ENCODE measurements at regions not wholly inside any gene's neighbourhood (a gene's known extent, or its start where the extent isn't known, plus 50 kb on each side); places are given as distances from the start of the nearest gene placed in this dataset.
A peak's percentile ranks its signal among the peaks of the same experiment; 100 is the strongest.

- DNase-seq = peak; percentile 33
These were observed 268.5 kb downstream of the RPS24 start for GRCh38 chr10:78301891-78302738.

DNA sequence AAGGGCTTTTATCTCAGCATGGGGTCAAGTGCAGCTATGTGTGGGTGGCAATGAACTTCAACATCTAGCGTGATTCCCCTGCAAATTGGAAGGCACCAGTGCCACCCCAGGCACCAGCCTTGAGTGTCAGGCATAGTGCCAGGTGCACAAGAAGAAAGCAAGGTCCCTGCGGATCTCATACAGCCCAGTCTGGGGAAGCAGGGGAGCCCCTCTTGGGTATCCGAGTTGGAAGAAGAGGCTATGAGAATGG is 269.0 kb downstream of the RPS24 start:
- no peak for DNase-seq

DNA sequence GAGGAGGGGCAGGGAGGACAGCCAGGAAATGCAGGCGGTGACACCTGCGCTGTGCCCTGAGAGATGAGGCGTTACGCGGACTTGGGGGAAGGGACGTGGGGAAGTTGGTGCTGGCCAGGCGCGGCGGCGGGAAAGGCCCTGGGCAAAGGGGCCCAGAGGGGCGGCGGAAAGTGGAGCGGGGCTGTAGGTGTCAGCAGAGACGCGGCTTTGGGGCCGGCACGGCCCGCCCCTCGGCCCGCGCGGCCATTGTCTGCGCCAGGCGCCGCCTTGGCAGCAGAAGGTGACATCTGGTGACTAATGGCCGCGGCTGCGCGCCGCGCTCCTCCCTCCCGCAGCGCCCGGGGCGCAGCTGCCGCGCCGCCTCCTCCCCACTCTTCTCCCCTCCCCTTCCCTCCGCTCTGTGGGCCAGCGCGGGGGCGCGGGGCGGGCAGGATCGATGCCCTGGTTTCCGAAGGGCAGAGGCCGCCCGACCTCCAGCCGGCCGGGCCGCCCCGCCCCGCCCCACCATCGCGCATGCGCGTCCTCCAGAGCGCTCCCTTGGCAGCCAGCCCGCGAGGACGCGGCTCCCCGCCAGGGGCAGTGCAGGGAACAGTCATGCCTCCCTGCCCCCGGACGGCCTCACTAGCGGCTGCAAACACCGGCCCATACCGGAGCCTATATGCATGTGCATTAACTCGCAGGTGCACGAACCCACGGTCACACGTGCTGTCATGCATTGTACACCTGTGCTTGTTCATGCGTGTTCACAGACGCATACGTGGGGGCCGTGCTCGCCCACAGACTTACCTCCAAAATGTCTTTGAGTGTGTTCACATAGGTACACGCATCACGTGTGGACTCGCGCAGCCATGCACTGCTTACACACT is 269.6 kb downstream of the RPS24 start:
- DNase-seq = peak; percentile 79

DNA sequence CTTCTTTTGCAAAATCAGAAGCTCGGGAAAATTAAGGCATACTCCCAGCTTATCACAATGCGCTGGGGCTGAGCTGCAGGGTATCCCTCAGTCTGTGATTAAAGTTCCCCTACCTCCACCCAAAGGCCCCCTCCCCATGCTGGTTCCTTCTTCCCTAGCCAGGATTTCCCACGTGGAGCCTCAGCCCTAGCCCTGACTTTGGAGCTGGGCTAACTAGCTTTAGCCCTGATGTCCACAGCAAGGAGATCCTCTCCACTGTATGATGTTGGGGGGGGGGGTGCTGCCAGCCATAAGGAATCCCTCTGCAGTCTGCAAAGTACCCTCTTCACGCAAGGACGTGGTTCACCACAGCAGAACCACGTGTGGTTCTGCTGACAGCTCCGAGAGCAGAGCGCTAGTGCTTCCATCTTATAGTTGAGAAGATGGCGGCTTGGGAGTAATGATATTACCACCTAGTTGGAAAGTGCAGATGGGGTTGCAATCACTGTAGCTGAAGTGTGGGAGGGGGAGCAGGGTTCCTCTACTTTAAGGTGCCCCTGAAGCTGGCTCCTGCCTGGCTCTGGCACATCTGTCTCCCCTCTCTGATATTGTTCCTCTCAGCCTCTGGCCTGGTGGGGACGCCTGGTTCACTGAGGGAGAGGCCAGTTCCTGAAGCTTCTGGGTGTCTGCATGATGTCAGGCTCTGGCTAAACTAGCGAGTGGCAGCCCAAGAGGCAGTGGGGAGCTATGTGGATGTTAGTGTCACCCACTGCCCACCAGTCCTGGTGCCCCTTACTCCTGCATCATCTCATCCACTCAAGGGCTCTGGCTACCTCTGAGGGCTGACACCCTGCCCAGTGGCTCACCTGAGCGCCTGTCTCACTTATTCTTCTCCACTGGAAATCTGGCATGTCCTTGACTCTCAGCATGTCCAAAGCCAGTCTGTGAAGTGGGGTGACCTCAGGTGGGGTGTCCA is 270.7 kb downstream of the RPS24 start:
- DNase-seq = no peak

DNA sequence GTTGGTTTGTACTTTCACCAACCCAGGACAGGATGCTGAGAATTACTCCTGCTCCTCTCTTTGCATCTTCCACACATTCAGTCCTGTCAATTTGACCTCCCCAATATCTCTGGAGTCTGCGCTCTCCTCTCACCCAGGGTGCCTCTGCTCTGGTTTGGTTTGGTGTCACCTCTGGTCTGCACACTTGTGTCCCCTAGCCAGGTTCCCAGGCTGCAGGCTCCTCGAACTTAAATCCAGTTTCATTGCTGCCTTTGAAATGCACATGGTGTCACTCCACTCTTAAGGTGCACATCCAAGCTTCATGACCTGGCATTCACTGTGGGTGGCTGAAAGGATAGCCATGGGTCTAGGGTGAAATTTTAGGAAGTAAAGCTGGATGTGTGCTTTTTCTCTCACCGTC is 271.6 kb downstream of the RPS24 start:
- DNase-seq = no peak

DNA sequence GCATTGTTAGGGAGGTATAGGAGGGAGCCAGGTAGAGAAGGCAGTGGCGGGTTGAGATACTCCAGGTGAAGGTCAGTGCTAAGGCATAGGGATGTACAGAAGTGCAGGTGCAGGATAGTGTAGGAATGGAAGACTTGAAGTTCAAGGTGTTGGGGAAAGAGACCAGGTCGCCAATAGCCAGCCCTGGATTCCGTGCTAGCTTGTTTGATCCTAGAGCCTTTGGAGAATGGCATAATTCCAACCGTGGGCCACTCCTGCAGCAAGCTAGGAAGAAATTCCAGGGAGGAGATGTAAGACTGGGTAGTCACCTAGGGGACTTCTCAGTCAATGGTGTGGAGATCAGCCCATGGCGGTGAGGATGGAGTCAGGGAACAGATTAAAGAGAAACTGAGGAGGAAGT is 272.7 kb downstream of the RPS24 start:
- DNase-seq = no peak

GRCh38 chr10:78307576-78307975 is 273.9 kb downstream of the RPS24 start:
- DNase-seq = no peak

DNA sequence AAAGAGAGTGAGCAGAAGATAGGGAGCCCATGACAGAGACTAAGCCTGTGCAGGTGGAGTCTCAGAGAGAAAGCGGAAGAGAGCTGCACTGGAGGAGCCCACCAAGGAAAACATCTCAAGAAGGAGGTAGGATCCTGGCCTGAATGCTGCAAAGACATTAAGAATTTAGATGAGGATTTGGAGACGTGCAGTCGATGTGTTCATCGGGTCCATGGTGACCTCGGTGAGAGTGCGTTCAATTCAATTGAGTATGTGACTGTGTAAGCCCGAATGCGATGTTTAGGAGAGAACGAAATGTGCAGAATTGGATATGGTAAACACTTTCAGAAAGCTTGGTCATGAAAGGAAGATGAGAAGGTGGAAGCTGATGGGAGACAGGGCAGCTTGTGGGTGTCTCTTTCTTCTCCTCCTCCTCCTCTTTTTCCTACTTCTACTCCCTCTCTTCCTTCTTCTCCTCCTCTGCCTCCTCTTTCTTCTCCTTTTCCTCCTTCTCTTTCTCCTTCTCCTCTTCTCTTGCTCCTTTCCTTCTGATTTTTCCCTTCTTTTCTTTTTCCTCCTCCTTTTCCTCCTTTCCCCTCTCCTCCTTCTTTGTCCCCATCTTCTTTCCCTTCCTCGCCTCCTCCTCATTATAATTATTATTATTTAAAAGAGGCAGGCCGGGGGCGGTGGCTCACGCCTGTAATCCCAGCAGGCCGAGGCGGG is 276.0 kb downstream of the RPS24 start:
- DNase-seq = no peak

DNA sequence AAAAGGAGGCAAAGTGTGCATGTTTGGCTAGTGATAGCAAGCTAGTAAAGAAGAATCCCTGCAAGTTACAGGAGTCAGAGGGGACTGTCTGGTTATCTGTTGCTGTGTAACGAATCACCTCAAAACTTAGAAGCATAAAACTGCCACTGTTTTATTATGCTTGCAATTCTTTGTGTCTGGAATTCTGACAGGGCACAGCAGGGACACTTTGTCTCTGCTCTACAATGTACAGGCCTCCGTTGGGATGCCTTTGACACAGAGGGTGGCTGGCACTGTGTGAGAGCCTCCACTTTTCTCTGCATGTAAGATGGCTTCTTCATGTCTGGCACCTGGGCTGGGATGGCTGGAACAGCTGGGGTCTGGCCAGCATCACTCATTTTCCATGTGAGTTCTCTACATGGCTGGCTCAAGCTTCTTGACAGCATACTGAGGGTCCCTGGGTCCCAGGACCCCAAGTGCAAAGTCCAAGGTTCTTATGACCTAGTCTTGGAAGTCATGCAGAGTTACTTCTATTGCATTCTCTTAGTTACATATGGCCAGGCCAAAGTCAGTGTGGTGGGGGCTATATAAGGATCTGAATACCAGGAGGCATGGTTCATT is 276.9 kb downstream of the RPS24 start:
- DNase-seq = no peak

GRCh38 chr10:78312197-78313047 is 278.8 kb downstream of the RPS24 start:
- no peak for DNase-seq

DNA sequence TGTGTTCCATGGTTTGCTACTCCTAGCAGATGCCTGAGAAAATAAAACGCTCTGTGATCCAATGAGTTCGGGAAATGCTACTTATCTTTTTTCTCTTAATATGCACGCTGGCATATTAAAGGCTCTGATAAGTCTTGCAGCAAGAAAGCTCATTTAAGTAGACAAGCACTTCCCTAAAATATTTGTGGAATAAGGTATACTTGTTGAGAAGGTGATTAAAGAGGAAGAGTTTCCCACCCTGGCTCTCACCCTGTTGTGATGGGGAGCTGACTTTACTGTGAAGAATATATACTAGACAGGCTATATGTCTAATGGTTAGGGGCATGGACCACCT is 279.4 kb downstream of the RPS24 start:
- no peak for DNase-seq

DNA sequence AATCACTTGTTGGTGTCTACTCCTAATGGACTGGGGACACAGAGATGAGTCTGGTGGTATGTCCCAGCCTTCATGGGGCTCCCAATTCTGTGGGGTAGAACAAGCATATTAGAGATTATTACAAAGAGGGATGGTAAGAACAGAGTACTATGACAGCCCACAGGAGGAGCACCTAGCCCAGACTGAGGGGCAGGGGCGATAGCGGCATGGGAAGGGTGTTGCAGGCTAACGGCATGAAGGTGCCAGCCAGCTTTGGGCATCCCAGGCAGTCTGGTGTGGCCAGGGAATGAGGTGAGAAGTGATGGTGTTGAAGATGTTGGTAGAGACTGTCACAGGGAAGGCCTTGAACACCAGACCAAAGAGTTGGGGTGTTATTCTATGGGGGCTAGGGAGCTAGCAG is 280.0 kb downstream of the RPS24 start:
- DNase-seq = no peak

DNA sequence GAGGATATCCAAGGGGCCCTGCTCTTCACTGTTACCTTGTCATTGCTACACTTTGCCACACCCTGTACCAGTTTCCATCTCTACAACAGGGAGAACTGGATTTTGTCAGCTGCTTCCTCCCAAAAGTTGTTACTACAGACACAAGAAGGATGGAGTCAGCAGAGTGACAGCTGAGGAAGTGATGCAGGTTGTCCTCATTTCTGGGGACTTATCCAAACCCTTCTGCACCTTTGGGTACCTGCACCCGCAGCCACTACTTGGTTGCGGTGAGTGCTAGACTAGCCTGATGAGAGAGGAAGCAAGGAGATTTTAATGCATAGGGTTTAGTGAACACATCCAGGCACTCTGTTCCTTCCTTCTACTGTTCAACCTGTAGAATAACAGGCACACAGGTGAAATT is 281.0 kb downstream of the RPS24 start:
- DNase-seq = no peak

GRCh38 chr10:78316451-78316931 is 282.8 kb downstream of the RPS24 start:
- peak; percentile 8 for DNase-seq

DNA sequence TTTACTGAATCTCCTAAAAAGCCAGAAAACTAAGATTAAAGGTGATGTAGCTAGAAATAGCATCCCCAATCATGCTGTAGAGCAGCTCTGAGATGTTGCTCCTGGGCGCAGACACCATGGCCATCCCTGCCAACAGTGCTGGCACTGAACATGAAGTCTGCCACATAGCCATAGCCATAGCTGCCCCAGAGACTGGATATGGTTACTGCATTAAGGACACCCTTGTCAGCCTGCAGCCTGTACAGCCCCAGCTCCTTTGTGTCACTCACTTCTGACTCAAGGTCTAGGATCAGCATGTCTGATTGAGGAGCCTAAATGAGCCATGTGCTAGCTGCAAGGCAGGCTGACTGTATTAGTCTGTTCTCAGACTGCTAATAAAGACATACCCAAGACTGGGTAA is 284.6 kb downstream of the RPS24 start:
- no peak for DNase-seq

- DNase-seq = no peak
These were observed 285.7 kb downstream of the RPS24 start for GRCh38 chr10:78319371-78319770.

GRCh38 chr10:78319841-78320240 is 286.2 kb downstream of the RPS24 start:
- DNase-seq = no peak

DNA sequence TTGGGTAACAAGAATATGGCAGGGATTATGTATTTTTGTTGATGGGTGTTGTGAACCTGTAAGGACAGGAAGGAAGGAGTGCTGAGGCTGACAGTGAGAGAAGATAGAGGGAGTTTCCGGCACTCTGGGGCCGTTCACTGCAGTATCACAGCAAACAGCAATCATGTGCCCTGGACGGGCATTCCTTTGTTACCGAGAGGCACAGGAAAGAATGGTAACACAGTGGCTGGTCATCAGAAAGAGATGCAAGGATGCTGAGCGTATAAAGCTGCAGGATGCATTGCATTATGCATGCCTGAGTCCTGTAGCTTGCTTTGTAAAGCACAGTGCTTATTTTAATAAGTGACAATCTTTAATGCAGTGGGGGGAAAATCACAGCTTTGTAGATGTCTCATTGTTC is 286.8 kb downstream of the RPS24 start:
- no peak for DNase-seq

DNA sequence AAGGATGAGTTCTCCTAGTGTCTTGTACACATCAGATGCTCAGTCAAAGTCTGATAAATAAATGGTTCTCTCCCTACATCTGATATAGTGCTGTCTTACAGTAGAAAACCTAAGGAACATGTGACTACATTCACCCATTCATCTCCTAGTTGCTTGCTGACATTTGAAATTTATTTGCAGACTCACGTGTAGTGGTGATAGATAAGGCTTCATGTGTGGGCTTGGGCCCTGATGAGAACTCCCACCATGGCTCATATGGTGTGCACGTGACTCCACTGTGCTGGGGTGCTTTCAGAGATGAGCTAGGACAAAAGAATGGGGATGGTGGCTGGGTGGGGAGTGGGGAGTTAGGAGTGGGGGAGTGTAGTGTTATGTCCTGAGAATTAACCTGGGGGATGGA is 287.3 kb downstream of the RPS24 start:
- no peak for DNase-seq

DNA sequence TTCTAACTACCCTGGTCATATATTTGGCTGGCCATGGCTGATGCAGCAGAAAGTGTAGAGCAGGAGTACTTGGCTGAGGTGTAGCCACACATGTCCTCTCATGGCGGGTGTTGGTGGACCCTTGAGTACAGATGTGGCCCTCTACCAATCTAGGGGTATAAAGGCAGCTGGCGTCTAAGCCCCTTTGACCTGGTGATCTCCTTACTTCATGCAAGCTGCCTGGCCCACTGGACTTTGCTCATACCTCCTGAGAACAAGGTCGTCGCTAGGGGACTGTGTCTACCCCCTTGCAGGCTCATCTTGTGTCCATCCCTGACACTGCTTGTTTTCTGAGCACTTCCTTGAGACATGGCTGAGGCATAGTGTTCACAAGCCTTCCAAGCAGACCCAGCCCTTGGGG is 287.8 kb downstream of the RPS24 start:
- no peak for DNase-seq

DNA sequence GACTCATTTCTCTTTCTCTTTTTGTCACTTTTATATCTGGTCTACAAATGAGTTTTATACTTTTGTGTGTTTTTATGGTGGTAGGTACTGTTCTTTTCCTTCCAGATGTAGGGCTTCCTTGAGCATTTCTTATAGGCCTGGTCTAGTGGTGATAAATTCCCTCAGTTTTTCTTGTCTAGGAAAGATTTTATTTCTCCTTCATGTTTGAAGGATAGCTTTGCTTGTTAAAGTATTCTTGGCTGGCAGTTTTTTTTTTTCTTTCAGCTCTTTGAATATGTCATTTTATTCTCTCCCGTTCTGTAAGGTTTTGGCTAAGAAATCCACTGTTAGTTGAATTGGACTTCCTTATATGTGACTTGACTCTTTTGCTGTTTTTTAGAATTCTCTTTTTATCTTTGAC is 292.7 kb downstream of the RPS24 start:
- DNase-seq = no peak
